ENCODE measurements at regions not wholly inside any gene's neighbourhood (a gene's known extent, or its start where the extent isn't known, plus 50 kb on each side); places are given as distances from the start of the nearest gene placed in this dataset.

DNA sequence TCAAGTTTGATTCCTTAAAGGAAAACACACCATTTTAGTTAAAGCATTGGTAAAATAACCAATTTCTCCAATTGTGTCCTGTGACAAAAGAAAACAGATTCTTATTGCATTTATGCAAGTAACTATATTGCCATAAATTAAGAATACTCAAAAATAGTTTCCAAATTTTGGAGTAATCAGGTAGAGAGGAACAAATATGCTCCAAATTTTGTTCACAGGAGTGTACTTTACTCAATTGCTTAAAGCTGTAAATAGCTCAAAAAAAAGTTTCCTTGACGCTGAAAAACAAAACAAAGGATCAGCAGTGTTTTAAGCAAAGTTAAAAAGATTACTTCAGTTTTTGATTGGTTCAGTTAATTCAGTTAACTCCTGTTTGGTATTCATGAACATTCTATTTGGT is 52.2 kb upstream of the INHBA start:
- Mint-ChIP-seq H3K27me3 (ENCODE audit: low read depth) (no peaks in the 10 kb centered on the region), H3K36me3 (ENCODE audit: low read depth) (no peaks in the 10 kb centered on the region), H3K4me3 (no peak overlapping the region), H3K4me1 (no peaks in the 10 kb centered on the region), H3K27ac (no peak overlapping the region), H3K9me3 (peaks cover 35% of the 10 kb centered on the region)
- TF ChIP-seq, protein P1, sequence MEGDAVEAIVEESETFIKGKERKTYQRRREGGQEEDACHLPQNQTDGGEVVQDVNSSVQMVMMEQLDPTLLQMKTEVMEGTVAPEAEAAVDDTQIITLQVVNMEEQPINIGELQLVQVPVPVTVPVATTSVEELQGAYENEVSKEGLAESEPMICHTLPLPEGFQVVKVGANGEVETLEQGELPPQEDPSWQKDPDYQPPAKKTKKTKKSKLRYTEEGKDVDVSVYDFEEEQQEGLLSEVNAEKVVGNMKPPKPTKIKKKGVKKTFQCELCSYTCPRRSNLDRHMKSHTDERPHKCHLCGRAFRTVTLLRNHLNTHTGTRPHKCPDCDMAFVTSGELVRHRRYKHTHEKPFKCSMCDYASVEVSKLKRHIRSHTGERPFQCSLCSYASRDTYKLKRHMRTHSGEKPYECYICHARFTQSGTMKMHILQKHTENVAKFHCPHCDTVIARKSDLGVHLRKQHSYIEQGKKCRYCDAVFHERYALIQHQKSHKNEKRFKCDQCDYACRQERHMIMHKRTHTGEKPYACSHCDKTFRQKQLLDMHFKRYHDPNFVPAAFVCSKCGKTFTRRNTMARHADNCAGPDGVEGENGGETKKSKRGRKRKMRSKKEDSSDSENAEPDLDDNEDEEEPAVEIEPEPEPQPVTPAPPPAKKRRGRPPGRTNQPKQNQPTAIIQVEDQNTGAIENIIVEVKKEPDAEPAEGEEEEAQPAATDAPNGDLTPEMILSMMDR (IDR thresholded peaks at IDR 0.05; ENCODE audit: unreplicated experiment in 3 of 3): no peak

DNA sequence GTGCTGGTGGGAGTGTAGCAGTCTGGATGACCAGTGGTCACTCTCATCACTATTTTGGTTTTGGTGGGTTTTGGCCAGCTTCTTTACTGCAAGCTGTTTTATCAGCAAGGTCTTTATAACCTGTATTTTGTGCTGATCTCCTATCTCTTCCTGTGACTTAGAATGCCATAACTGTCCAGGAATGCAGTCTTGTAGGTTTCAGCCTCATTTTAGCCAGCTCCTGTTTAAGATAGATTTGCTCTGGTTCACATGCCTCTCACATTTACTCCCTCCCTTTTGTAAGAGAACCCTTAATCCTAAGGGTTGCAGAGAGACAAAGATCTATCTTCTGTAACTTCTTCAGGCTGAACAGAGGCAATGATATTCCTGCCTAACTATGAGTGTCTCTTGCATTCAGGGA is 51.2 kb upstream of the INHBA start:
- Mint-ChIP-seq H3K9me3 (peaks cover 31% of the 10 kb centered on the region), H3K4me3 (no peak overlapping the region), H3K27me3 (ENCODE audit: low read depth) (no peaks in the 10 kb centered on the region), H3K4me1 (no peaks in the 10 kb centered on the region), H3K36me3 (ENCODE audit: low read depth) (no peaks in the 10 kb centered on the region), H3K27ac (no peak overlapping the region)
- TF ChIP-seq, protein P1 (IDR thresholded peaks at IDR 0.05; ENCODE audit: unreplicated experiment in 3 of 3): no peak
